GM18508 (cell line): ENCODE measurements at regions not wholly inside any gene's neighbourhood (a gene's known extent, or its start where the extent isn't known, plus 50 kb on each side); places are given as distances from the start of the nearest gene placed in this dataset.

Experiments
- ATAC-seq: cut with Tn5 transposase; IDR thresholded peaks from one replicate; pipeline ENCODE4 v1.9.1; 2021; ENCODE audit warnings: moderate number of reproducible peaks; ENCODE audit not compliant: insufficient read depth, unreplicated experiment

DNA sequence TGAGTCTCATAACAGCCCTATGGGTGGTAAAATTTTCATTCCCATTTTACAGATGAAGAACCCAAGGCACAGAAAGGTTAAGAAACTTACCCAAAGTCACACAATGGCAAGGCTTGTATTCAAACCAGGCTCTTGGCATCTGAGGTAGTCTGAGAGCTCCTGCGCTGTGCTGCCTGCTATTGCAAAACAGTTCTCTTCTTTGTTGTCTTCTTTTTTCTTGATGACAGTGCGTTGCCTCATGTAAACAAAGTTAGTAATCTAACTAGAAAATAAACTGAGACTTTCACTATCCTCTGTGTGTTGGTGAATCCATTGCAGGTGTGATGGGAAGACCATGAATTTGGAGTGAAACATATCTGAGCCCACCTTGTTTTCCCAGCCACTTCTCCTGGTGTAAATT is 240.8 kb downstream of the PTEN start:
- ATAC-seq: no peak

DNA sequence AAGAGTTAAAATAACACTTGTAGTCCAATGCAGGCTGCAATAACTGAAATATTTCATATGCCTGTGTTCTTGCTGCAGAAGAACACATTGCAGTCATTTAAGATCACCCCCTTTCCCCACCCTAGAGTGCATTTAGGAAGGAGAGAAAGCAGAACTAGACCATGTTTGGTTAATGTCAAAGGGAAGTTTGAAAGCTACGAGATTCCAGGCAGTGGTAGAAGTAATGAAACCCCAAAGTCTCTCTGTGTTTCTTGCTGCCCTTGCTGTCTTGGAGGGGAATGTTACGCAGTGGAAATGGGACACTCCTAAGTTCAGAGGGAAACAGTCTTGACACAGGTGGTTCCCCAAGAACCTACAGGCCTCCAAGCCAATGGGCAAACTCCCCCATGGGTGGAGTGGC is 242.9 kb downstream of the PTEN start:
- no peak for ATAC-seq

DNA sequence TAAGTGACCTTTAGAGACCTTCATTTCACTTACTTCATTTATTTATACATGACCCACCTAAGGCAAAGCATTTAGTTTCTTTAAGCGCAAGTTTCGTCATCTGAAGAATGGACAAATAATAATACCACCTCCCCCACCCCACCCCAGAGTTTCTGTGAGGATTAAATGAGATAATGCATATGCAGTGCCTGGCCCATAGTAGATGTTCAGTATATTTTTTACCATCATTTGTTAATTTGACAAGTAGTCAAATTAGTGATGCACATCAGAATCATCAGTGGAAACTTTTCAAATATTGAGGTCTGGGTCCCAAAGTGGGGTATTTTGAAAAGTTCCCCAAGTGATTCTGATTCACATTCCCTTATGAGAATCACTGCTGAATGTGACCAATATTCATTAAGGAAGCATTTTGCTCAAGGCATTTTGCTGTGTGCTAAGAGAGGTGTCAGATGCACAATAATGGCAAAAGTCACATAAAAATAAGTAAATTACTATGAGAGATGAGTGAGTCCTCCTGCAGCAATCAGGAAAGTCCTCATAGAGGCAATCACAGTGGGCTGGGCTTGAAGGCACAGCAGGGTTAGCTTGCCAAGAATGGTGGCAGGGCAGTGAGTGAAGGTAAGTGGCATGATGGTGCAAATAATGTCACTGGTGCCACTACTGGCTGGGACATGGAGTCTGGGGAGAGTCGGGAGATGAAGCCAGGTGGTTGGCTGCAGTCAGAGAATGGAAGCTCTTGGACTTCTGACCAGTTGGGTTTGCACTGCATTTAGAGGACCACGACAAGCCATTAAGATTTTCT is 244.1 kb downstream of the PTEN start:
- ATAC-seq: no peak

DNA sequence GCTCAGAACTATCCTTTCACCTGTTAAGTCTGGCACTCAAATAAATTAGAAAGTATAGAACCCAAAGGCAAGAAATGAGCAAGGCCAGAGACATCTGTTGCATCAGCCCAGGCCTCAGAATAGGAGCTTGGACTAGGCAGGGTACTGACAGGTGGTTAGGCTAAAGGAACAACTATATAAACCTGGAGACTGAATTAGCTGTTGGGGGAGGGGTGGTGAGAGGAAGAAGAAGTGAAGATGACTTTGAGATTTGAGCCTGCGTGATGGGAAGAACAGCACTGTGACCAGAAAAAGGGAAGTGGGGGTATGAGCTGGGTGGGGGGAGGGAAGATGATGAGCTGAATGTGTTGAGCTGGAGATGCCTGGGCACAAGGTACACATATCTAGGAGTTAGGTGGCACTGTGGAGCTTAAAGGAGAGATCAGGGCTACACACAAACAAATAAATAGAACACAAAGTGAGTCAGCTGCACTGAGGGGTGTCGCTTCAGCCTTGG is 244.7 kb downstream of the PTEN start:
- no peak for ATAC-seq

DNA sequence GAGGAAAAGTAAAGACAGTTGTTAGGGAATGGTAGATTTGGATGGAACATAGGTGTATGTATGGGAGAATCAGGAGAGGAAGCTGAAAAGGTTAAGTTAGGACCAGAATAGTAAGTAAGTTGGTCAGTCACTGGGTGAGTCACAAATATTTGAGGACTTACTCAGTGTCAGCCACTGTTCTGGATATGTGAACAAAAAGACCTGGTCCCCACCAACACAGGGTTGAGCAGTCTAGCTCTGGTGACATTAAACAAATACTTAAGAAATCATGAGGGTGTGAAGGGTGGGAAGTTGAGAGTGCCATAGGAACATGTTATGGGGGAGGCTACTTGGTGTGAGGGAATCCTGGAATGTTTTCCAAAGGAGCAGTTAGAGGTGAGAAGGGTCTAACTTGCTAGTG is 246.9 kb downstream of the PTEN start:
- ATAC-seq: no peak

DNA sequence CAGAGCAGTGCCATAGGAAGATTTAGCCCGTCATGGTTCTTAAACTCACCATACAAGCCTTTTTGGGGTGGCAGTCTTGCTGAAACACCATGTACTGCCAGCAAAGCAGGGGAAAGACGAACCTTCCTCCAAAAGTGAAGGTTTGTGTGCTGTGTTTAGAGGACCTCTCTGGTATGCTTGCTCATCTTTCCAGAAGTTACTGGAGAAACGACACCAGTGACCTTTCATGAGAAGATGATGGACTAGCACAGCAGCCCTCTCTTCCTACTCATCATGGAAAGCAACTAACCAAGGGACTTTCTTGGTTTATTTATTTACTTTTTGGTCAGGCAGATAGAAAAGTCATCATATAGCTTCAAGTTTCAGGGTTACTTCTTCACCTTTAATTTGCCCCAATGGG is 247.4 kb downstream of the PTEN start:
- ATAC-seq: no peak

DNA sequence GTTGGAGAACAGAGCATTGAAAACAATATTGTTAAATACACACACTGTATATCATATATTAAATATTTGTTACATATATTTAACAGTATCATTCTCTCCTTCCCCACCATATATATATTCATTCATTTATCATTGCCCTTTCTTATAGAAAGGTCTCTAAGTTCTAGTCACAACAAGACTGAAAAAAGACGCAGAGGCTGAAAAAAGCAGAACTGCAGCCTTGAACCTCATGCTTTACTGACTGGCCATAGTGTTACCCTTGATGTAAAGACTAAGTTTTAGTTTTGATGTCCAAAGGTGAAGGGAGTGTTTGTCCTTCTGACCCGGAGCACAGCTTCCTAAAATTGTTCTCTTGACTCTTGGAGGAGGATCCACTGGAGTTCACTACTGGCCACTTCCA is 247.9 kb downstream of the PTEN start:
- ATAC-seq: no peak

DNA sequence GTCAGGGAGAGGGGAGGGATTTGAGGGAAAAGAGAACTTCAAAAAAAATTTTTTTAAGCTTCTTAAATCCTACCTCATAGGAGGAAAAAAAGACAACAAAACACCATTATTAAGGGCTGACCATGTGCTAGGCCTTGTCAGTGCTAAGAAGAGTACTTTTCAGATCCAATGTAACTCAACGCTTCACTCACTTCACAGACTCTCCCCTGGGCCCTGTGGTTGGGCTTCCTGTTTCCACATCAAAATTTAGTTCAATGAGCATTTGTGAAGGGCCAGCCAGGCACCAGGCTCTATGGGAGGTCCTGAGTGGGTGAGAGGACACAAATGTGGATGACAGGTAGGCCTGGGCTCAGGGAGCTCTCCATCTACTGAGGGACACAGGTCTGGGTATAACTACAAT is 249.8 kb downstream of the PTEN start:
- no peak for ATAC-seq

DNA sequence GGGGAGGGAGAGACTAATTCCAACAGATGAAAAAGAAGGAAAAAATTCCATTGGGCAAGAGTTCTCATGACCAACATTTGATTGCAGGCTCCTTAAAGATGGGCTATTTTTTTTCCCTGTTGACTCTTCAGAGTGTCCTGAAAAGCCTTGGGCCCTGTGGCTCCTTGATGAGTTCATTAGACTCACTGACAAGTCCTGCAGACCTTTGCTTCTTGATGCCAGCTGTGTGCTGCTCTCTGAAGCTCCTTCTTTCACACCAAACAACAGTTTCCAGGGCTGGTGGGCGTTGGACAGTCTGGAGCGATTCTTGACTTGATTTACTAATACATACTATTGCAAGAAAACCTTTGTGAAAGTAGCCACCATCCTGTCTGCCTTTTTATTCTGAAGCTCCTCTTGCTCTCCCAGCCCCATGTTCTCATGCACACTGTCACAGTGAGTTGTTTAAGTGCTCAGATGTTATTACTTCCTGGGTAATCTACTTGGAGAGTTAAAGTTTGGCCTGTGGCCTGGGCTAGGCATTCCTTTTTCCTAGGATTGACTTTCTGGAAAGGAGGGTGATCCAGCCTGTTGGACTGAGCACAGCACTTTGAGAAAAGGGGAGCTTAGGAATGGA is 250.3 kb downstream of the PTEN start:
- ATAC-seq: no peak

DNA sequence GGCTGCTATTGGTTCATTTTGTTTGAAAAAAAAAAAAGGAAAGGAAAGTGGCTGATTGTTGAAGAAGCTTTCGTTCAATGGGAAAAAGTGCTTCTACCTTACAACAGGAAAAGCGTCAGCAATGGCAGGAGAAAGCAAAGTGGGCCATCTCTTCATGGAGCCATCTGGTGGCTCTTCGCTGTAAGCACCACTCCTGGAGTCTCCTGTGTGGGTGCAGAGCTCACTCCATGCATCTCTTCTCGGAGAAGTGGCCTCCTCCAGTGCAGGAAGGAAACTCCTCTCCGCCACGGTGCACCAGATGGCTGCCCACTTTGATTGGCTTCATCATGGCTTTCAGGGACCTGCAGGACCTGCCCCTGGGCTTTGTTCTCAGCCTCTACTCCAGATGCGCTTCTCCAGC is 250.9 kb downstream of the PTEN start:
- no peak for ATAC-seq

DNA sequence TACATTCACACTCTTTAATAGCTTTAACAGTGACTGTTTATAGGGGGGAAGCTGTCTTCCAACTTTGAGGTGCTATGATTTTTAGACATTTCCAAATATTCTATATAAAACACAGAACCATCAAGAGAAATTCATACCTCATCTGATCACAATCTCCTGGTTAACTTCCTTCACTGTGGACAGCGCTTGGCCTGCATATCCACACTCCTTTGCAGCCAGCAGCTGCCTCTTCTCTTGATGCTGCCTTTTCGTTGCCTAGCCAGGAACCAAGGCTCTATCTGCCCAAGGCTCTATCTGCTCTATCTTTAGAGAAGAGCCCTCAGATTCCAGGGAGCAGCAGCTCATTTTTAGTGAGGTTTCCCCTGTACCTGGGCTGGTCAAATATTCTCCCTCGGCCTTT is 252.0 kb downstream of the PTEN start:
- ATAC-seq: no peak

DNA sequence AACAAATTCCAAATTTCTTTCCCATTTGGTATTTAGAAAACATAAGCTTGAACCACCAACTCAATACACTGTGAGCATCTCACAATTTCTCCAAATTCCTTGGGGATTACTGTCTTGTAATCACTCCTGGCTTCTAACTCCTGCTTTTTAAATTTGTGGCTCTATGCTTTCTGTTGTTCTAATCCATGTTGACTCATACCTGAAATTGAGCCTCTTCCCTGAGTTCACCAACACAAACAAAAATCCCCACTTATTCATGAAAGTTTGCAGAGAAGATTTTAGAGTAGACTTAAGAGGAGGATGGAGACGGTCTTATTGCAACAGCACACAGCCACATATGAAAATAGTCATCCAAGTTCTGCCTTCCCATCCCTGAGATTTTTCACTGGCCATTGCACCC is 252.5 kb downstream of the PTEN start:
- no peak for ATAC-seq

DNA sequence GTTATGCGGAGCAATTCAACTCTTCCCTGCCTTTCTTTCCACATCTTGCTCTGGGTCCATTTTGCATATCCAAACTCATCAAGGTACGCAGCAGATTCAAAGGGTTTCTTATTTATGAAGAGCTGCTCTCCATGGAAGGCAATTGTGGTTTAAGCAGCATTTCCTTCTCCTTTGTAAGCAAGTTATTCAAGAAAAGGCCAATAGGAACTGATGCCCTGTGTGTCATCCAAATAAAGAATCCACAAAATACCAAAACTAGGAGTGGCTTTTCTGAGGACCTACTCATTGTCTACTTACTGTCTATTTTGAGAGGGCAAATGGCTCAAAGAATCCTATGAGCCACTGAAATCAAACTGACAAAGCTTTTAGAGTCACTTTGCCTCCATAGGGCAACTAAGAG is 253.1 kb downstream of the PTEN start:
- ATAC-seq: no peak

DNA sequence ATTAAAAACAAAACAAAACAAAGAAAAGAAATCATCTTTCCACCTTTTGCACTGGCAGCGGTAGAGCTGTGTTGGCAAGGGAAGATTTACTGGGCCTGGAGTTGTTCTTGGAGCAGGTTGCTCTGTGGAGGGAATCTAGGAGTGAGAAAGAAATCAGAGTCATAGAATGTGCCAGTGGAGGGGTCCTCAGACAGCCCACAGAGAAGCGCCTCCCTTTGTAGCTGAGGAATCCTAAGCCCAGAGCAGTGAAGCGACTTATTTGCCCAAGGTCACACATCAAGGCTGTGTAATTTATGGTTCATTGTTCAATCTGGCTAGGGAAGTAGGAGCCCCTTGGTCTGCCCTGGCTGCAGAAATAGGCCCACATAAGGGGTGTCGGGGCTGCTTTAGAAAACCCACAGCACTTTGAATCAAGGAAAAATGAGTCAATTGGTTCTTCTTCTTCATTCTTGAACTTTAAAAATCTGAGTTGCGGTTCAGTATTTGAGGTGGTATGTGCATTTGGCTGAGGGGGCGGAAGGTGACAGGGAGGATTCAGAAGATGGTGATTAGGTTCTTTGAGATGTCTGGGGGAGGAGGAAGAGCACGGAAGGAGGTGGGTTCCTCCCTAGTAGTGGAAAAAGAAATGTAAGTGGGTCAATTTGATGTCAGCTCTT is 253.7 kb downstream of the PTEN start:
- no peak for ATAC-seq

DNA sequence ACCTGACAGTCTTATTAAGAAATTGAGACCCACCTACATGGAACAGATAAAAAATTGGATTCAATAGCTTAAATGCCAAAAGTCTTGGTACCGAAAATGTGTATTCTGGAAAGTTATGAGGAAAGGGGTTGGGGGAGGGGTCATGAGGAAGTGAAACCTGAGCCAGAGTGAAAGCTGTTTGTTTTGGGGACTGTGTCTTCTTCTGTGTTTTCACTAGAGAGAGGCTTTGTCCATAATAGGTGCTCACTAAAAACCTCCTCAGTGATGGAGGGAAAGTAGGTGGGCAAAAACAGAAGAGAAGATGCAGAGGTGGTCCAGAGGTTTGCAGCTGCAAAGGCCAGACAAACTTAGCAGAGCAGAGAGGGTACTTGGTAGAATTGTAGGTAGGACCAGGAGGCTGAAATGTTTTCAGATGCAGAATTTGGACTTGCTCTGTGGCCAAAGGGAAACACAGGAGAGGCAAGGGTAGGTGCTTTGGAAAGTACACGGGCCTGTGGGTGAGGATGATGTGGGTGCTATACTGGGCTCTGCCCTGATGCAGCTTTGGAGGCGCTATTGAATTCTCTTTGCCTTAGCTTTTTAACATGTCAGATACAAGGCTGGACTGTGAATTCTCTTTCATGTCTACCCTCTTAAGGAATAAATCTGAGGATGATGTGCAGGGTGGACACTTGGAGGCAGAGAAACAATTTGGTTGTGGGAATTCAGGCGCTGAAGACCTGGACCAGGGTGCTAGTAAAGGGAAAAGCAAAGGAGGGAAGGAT is 254.6 kb downstream of the PTEN start:
- no peak for ATAC-seq

DNA sequence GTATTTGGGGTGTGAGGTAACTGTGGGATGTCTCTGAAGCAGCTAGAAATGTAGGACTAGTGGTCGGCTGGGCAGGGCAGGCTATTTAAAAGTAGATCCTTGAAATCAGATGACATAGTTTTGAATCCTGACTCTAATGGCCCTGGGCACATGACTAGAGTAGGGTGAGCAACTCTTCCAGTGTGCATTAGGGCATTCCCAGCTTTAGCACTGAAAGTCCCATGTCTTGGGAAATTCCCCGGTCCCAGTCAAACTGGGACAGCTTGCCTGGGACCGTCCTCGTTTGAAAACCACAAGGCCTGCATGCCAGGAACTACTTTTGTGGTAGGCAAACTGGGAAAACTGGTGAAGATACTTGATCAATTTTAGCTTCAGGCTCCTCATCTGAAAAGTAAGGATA is 255.3 kb downstream of the PTEN start:
- no peak for ATAC-seq

DNA sequence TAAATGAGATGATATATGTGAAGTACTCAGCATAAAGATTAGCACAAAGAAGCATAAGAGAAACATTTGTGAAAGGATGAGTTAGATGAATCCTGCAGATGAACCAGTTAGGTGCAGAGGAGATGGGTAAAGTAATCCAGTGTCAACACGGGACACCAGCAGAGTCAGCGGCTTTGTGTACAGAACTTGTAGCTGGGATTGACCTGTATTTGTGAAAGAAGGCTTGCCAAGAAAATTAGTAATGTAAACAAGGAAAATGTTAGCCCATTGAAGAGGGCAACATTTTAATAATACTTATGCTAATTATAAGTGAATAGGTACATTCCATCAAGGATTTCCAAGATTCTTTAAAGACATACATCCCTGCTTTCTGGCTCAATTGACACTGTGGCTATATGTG is 255.7 kb downstream of the PTEN start:
- no peak for ATAC-seq

DNA sequence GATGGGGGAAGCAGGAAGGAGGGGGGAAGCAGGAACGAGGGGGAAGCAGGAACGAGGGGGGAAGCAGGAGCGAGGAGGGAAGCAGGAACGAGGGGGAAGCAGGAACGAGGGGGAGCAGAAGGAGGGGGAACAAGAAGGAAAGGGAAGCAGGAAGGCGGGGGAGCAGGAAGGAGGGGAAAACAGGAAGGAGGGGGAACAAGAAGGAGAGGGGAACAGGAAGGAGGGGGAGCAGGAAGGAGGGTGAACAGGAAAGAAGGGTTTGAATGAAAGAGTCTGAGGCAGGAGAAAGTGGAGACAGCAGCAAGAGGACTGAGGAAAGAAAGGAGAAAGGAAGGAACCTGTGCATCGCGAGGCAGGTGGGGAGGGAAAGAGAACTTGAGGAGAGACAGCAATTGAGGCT is 256.6 kb downstream of the PTEN start:
- ATAC-seq: no peak

DNA sequence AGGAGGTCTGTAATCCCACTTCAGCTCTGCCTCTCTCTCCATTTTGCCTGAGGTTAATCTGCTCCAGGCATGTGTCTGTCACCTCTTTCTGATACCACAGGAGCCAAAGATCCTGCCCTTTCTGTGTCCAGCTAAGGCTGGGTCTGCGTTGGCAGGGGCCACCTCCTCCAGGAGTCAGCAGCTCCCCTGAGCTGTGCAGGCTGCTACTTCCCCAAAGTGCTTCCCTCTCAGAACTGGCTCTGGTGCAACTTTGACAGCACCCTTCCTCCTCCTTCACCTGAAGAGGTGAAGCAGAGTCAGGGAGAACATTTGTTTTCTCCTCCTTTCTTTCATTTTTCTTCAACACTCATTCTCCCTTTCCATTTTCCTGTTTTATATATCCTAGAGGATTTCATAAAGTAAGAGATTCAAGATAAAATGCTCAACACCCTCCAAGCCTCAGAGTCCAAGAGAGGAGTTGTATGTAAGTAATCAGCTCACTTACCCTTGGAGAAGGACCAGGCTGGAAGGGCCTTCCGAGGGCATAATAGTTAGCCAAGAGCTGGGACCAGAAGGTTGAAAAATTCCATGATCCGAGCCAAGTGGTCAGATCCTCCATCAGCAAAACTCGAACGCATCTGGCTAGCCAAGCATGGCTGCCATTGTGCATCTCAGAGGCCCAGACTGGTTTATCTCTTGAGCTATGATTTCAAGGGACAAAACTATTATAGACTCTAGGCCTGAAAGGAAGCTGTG is 257.3 kb downstream of the PTEN start:
- ATAC-seq: no peak

DNA sequence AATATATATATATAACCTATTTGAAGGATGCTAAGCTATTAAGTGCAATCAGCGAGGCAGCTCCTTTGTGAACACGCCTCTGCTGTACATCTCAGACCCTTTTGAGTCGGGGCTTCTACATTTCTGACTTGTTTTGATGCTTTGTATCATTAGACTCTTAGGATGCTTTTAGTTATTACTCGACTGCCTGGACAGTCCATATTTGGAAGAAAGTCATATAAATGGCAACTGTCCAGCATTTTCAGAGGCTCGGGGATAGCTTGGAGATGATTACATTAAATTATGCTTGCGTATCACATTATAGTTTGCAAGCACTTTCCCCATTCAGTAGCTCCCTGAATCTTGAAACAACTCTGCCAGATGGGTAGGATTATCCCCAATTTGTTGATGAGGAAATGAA is 257.9 kb downstream of the PTEN start:
- ATAC-seq: no peak
